ENCODE measurements at regions not wholly inside any gene's neighbourhood (a gene's known extent, or its start where the extent isn't known, plus 50 kb on each side); places are given as distances from the start of the nearest gene placed in this dataset.

GRCh38 chr6:71531841-71532240 is 243.2 kb downstream of the OGFRL1 start:
- peaks cover 18% of the 10 kb centered on the region for H3K27me3 Mint-ChIP-seq
- no peak overlapping the region for H3K27ac Mint-ChIP-seq
- H3K36me3 Mint-ChIP-seq (ENCODE audit: low read depth): no peaks in the 10 kb centered on the region
- no peaks in the 10 kb centered on the region for H3K4me1 Mint-ChIP-seq (ENCODE audit: low read depth)
- H3K4me3 Mint-ChIP-seq: no peak overlapping the region
- no peaks in the 10 kb centered on the region for H3K9me3 Mint-ChIP-seq

DNA sequence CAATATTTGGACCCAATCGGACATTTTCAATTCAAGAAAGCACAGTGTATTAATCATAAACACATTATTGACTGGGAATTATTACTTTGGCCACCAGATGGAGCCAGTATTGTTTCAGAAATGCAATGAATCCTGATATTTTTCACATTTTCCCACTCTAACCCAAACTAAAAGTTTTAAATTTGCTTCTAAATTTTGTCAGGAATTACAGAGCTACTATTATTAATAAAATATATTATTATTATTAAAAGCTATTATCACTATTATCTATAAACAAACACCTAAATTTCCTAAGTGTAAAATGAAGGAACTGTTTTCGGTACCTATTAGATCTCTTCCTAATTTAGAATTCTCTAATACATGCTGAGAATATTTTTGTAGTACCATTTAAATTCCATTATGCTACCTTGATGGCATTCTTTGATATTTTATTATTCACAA is 245.3 kb downstream of the OGFRL1 start:
- H3K4me3 Mint-ChIP-seq: no peak overlapping the region
- peaks cover 12% of the 10 kb centered on the region for H3K27me3 Mint-ChIP-seq
- H3K4me1 Mint-ChIP-seq (ENCODE audit: low read depth): no peaks in the 10 kb centered on the region
- H3K9me3 Mint-ChIP-seq: no peaks in the 10 kb centered on the region
- H3K36me3 Mint-ChIP-seq (ENCODE audit: low read depth): no peaks in the 10 kb centered on the region
- no peak overlapping the region for H3K27ac Mint-ChIP-seq

GRCh38 chr6:71534921-71535320 is 246.3 kb downstream of the OGFRL1 start:
- Mint-ChIP-seq H3K36me3 (ENCODE audit: low read depth) (no peaks in the 10 kb centered on the region), H3K4me3 (no peak overlapping the region), H3K4me1 (ENCODE audit: low read depth) (no peaks in the 10 kb centered on the region), H3K27ac (no peak overlapping the region), H3K27me3 (peaks cover 12% of the 10 kb centered on the region), H3K9me3 (no peaks in the 10 kb centered on the region)

DNA sequence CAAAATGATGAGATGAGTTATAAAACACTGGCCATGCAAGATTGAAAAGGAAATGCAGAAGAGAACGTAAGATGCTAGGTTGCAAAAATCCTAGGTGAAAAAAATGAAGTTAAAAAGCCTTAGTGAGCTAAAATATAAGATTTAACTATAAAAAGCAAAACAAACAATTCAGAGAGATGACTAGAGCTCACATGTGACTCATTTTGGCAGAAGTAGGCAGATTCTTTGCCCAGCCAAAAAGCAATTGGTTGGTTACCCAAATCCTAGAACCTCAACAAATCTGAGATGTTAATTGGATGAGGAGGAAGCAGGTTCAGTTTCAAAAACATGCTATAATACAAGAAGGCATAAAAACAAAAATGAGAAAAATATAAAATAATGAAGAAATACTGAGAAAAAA is 249.1 kb downstream of the OGFRL1 start:
- Mint-ChIP-seq H3K4me3 (no peak overlapping the region), H3K27ac (no peak overlapping the region), H3K4me1 (ENCODE audit: low read depth) (no peaks in the 10 kb centered on the region), H3K36me3 (ENCODE audit: low read depth) (no peaks in the 10 kb centered on the region), H3K27me3 (peaks cover 12% of the 10 kb centered on the region), H3K9me3 (no peaks in the 10 kb centered on the region)

GRCh38 chr6:71544028-71544427 is 255.4 kb downstream of the OGFRL1 start:
- no peaks in the 10 kb centered on the region for H3K36me3 Mint-ChIP-seq (ENCODE audit: low read depth)
- no peak overlapping the region for H3K27ac Mint-ChIP-seq
- H3K4me3 Mint-ChIP-seq: no peak overlapping the region
- H3K4me1 Mint-ChIP-seq (ENCODE audit: low read depth): no peaks in the 10 kb centered on the region
- H3K9me3 Mint-ChIP-seq: no peaks in the 10 kb centered on the region
- H3K27me3 Mint-ChIP-seq: peaks cover 6% of the 10 kb centered on the region

DNA sequence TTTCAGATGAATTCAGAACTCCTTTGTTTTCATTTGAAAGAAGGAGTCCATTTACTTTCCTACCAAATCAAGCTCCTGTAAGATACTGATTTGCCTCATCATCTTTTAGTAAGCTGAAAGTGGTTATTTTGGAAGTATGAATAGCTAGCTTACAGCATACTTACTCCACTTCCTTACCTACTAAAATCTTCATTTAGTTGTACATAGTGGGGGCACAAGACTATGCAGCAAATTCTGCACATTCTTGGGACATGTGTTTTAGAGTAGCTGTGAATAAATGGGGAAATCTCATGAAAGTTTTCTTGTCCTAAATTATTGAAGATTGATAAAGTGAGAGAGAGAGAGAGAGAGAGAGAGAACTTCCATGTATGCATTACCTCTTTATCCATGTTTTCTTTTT is 256.3 kb downstream of the OGFRL1 start:
- H3K4me1 Mint-ChIP-seq (ENCODE audit: low read depth): no peaks in the 10 kb centered on the region
- no peak overlapping the region for H3K4me3 Mint-ChIP-seq
- H3K27me3 Mint-ChIP-seq: peaks cover 6% of the 10 kb centered on the region
- H3K27ac Mint-ChIP-seq: no peak overlapping the region
- H3K9me3 Mint-ChIP-seq: no peaks in the 10 kb centered on the region
- H3K36me3 Mint-ChIP-seq (ENCODE audit: low read depth): no peaks in the 10 kb centered on the region

DNA sequence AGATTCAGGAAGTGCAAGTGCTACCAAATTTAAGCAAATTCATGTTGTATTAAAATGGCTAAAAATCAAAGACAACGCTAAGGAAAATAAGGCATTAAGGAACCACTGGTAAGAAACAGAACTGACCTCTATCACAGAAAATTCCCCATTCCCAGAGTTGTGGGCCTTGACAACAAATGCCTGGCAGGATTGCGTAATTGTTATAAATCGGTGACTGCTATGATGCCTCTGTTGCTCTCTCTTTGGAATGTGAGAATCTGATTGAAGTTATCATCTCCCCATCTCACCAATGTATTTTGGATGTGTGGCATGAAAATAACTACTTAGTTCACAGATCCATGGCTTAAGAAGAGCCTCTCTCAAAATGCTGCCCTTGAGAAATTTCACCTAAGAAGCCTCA is 257.3 kb downstream of the OGFRL1 start:
- Mint-ChIP-seq H3K4me1 (ENCODE audit: low read depth) (no peaks in the 10 kb centered on the region), H3K27me3 (peaks cover 6% of the 10 kb centered on the region), H3K36me3 (ENCODE audit: low read depth) (no peaks in the 10 kb centered on the region), H3K27ac (no peak overlapping the region), H3K9me3 (no peaks in the 10 kb centered on the region), H3K4me3 (no peak overlapping the region)

GRCh38 chr6:71551798-71552197 is 263.2 kb downstream of the OGFRL1 start:
- Mint-ChIP-seq H3K27ac (no peak overlapping the region), H3K4me1 (ENCODE audit: low read depth) (no peaks in the 10 kb centered on the region), H3K36me3 (ENCODE audit: low read depth) (no peaks in the 10 kb centered on the region), H3K9me3 (peaks cover 13% of the 10 kb centered on the region), H3K4me3 (no peak overlapping the region), H3K27me3 (no peaks in the 10 kb centered on the region)

DNA sequence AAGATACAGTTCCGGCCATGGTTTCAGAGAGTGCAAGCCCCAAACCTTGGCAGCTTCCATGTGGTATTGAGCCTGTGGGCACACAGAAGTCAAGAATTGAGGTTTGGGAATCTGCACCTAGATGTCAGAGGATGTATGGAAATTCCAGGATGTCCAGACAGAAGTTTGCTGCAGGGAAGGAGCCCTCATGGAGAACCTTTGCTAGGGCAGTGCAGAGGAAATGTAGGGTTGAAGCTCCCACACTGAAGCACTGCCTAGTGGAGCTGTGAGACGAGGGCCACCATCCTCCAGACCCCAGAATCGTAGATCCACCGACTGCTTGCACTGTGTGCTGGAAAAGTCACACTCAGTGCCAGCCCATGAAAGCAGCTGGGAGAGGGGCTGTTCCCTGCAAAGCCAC is 267.5 kb downstream of the OGFRL1 start:
- no peaks in the 10 kb centered on the region for H3K4me1 Mint-ChIP-seq (ENCODE audit: low read depth)
- peaks cover 39% of the 10 kb centered on the region for H3K9me3 Mint-ChIP-seq
- H3K27ac Mint-ChIP-seq: no peak overlapping the region

DNA sequence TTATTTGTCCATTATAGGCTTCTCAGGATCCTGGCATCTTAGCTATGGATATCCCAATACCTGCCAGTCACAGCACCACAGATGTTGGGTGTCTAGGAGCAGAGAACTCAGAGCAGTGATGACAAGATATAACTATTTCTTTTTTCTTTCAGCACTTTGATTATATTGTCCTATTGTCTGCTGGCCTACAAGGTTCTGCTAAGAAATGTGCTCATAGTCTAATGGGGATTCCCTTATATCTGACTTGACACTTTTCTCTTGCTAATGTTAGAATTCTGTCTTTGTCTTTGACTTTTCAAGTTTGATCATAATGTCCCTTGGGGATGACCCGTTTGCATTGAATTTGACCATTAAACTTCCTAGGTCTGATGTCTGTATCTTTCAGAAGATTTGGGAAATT is 270.4 kb downstream of the OGFRL1 start:
- no peaks in the 10 kb centered on the region for H3K4me1 Mint-ChIP-seq (ENCODE audit: low read depth)
- no peak overlapping the region for H3K27ac Mint-ChIP-seq
- no peaks in the 10 kb centered on the region for H3K27me3 Mint-ChIP-seq
- peaks cover 35% of the 10 kb centered on the region for H3K9me3 Mint-ChIP-seq
- no peaks in the 10 kb centered on the region for H3K36me3 Mint-ChIP-seq (ENCODE audit: low read depth)
- no peak overlapping the region for H3K4me3 Mint-ChIP-seq

More for the DNA sequence above, 267.5 kb downstream of the OGFRL1 start:
- no peaks in the 10 kb centered on the region for H3K27me3 Mint-ChIP-seq
- H3K36me3 Mint-ChIP-seq (ENCODE audit: low read depth): no peaks in the 10 kb centered on the region
- H3K4me3 Mint-ChIP-seq: no peak overlapping the region

DNA sequence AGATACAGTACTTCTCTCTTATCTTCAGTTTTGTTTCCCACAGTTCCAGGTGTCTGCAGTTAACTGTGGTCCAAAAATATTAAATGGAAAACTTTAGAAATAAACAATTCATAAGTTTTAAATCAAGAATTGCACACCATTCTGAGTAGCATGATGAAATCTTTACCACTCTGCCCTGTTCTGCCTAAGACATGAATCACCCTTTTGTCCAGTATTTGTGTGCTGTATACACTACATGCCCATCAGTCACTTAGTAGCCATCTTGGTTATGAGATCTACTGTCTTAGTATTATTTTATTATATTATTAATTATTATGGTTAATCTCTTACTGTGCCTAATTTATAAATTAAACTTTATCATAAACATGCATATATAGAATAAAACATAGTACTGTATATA is 279.0 kb downstream of the OGFRL1 start:
- no peak overlapping the region for H3K4me3 Mint-ChIP-seq
- no peaks in the 10 kb centered on the region for H3K9me3 Mint-ChIP-seq
- no peak overlapping the region for H3K27ac Mint-ChIP-seq
- no peaks in the 10 kb centered on the region for H3K4me1 Mint-ChIP-seq (ENCODE audit: low read depth)
- no peaks in the 10 kb centered on the region for H3K27me3 Mint-ChIP-seq
- H3K36me3 Mint-ChIP-seq (ENCODE audit: low read depth): no peaks in the 10 kb centered on the region

GRCh38 chr6:71577766-71578165 is 289.2 kb downstream of the OGFRL1 start:
- H3K36me3 Mint-ChIP-seq (ENCODE audit: low read depth): no peaks in the 10 kb centered on the region
- H3K27me3 Mint-ChIP-seq: no peaks in the 10 kb centered on the region
- H3K27ac Mint-ChIP-seq: no peak overlapping the region
- no peak overlapping the region for H3K4me3 Mint-ChIP-seq
- no peaks in the 10 kb centered on the region for H3K9me3 Mint-ChIP-seq
- H3K4me1 Mint-ChIP-seq (ENCODE audit: low read depth): no peaks in the 10 kb centered on the region

DNA sequence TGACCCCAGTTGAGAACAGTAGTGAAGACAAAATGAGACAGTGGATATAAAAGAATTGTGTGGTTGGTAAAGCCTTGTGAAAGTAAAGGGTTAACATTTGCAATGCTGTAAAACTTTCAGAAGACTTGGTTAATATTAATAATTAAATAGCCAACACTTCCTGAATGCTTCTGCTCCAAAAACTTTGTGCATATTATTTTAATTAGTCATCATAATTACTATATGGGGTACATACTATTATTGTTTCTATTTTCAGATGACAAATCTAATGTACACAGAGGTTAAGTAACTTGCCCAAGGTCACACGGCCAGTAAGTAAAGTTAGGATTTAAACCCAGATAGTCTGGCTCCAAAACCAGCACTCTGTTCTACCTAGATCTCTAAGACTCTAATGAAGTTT is 291.3 kb downstream of the OGFRL1 start:
- no peaks in the 10 kb centered on the region for H3K9me3 Mint-ChIP-seq
- H3K27me3 Mint-ChIP-seq: no peaks in the 10 kb centered on the region
- H3K4me1 Mint-ChIP-seq (ENCODE audit: low read depth): no peaks in the 10 kb centered on the region
- no peaks in the 10 kb centered on the region for H3K36me3 Mint-ChIP-seq (ENCODE audit: low read depth)
- no peak overlapping the region for H3K27ac Mint-ChIP-seq
- H3K4me3 Mint-ChIP-seq: no peak overlapping the region

DNA sequence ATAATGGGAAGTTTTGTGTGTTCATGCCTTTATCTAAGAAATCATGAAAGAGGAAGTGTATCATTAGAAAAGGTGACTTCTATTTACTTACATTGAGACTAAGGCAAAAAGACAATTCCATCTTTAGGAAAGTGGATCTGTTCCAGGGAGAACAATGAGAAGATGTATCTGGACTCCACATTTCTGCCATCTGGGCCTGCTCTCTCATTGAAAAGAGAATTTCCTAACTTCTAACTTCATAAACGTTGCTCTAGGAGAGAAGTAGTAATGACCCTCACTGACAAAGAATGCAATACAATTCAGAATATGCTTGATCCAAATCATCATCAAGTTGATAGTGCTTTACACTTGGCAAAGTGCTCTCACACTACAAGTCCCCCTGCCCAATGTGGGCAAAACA is 294.2 kb downstream of the OGFRL1 start:
- H3K36me3 Mint-ChIP-seq (ENCODE audit: low read depth): no peaks in the 10 kb centered on the region
- no peaks in the 10 kb centered on the region for H3K9me3 Mint-ChIP-seq
- H3K27me3 Mint-ChIP-seq: no peaks in the 10 kb centered on the region
- no peak overlapping the region for H3K4me3 Mint-ChIP-seq
- H3K27ac Mint-ChIP-seq: no peak overlapping the region
- H3K4me1 Mint-ChIP-seq (ENCODE audit: low read depth): no peaks in the 10 kb centered on the region

DNA sequence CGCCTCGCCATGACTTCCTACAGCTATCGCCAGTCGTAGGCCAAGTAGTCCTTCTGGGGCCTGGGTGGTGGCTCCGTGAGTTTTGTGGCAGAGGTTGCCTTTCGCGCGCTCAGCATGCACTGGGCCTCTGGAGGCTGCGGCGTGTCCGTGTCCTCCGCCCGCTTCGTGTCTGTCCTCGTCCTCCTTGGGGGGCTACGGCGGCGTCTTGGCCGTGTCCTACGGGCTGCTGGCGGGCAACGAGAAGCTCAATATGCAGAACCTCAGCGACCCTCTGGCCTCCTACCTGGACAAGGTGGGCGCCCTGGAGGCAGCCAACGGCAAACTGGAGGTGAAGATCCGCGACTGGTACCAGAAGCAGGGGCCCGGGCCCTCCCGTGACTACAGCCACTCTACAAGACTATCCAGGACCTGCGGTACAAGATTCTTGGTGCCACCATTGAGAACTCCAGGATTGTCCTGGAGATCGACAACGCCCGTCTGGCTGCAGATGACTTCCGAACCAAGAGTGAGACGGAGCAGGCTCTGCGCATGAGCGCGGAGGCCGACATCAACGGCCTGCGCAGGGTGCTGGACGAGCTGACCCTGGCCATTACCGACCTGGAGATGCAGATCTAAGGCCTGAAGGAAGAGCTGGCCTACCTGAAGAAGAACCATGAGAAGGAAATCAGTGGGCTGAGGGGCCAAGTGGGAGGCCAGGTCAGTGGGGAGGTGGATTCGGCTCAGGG is 296.3 kb downstream of the OGFRL1 start:
- H3K27ac Mint-ChIP-seq: no peak overlapping the region
- H3K36me3 Mint-ChIP-seq (ENCODE audit: low read depth): no peaks in the 10 kb centered on the region
- H3K27me3 Mint-ChIP-seq: no peaks in the 10 kb centered on the region
- no peak overlapping the region for H3K4me3 Mint-ChIP-seq
- no peaks in the 10 kb centered on the region for H3K9me3 Mint-ChIP-seq
- no peaks in the 10 kb centered on the region for H3K4me1 Mint-ChIP-seq (ENCODE audit: low read depth)

DNA sequence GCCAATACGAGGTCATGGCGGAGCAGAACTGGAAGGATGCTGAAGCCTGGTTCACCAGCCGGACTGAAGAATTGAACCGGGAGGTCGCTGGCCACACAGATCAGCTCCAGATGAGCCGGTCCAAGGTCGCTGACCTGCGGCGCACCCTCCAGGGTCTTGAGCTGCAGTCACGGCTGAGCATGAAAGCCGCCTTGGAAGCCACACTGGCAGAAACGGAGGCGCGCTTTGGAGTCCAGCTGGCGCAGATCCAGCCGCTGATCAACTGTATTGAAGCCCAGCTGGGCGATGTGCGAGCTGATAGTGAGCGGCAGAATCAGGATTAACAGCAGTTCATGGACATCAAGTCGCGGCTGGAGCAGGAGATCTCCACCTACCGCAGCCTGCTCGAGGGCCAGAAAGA is 296.9 kb downstream of the OGFRL1 start:
- Mint-ChIP-seq H3K27me3 (no peaks in the 10 kb centered on the region), H3K4me1 (ENCODE audit: low read depth) (no peaks in the 10 kb centered on the region)

More for the DNA sequence above, 296.9 kb downstream of the OGFRL1 start:
- no peak overlapping the region for H3K4me3 Mint-ChIP-seq
- H3K27ac Mint-ChIP-seq: no peak overlapping the region
- no peaks in the 10 kb centered on the region for H3K36me3 Mint-ChIP-seq (ENCODE audit: low read depth)
- H3K9me3 Mint-ChIP-seq: no peaks in the 10 kb centered on the region
